ENCODE measurements at regions not wholly inside any gene's neighbourhood (a gene's known extent, or its start where the extent isn't known, plus 50 kb on each side); places are given as distances from the start of the nearest gene placed in this dataset.

GRCh38 chr5:174319551-174319950, 274.0 kb downstream of the NSG2 start:
- in situ Hi-C loops (cut with HindIII; ENCODE audit: low sequenced_read_pairs) = no loop called here
- DNase-seq (ENCODE audit: low spot score) = no peak

- in situ Hi-C loops (cut with HindIII; ENCODE audit: low sequenced_read_pairs) = no loop called here
Measured at GRCh38 chr5:174320051-174320450, 274.5 kb downstream of the NSG2 start.

GRCh38 chr5:174323878-174324281, 278.4 kb downstream of the NSG2 start:
- in situ Hi-C loops (cut with HindIII; ENCODE audit: low sequenced_read_pairs) = no loop called here
- peak; percentile 94 for DNase-seq (ENCODE audit: low spot score)

More at GRCh38 chr5:174320051-174320450, 274.5 kb downstream of the NSG2 start:
- DNase-seq (ENCODE audit: low spot score) = no peak

- DNase-seq (ENCODE audit: low spot score) = peak; percentile 62
- in situ Hi-C loops (cut with HindIII; ENCODE audit: low sequenced_read_pairs) = no loop called here
Measured at GRCh38 chr5:174324680-174325079, 279.2 kb downstream of the NSG2 start.

GRCh38 chr5:174325431-174325830, 279.9 kb downstream of the NSG2 start:
- DNase-seq (ENCODE audit: low spot score) = no peak
- in situ Hi-C loops (cut with HindIII; ENCODE audit: low sequenced_read_pairs) = no loop called here

- in situ Hi-C loops (cut with HindIII; ENCODE audit: low sequenced_read_pairs) = no loop called here
- no peak for DNase-seq (ENCODE audit: low spot score)
Measured at GRCh38 chr5:174325961-174326360, 280.5 kb downstream of the NSG2 start.

- no peak for DNase-seq (ENCODE audit: low spot score)
Measured at GRCh38 chr5:174326372-174326771, 280.9 kb downstream of the NSG2 start.

GRCh38 chr5:174327317-174327864, 281.9 kb downstream of the NSG2 start:
- peak; percentile 49 for DNase-seq (ENCODE audit: low spot score)
- in situ Hi-C loops (cut with HindIII; ENCODE audit: low sequenced_read_pairs) = no loop called here

More at GRCh38 chr5:174326372-174326771, 280.9 kb downstream of the NSG2 start:
- in situ Hi-C loops (cut with HindIII; ENCODE audit: low sequenced_read_pairs) = no loop called here

- no peak for DNase-seq (ENCODE audit: low spot score)
- in situ Hi-C loops (cut with HindIII; ENCODE audit: low sequenced_read_pairs) = no loop called here
Measured at GRCh38 chr5:174327896-174328295, 282.4 kb downstream of the NSG2 start.

GRCh38 chr5:174328631-174329299, 283.3 kb downstream of the NSG2 start:
- DNase-seq (ENCODE audit: low spot score) = peak; percentile 19
- in situ Hi-C loops (cut with HindIII; ENCODE audit: low sequenced_read_pairs) = no loop called here

GRCh38 chr5:174329738-174330137, 284.2 kb downstream of the NSG2 start:
- DNase-seq (ENCODE audit: low spot score) = no peak
- in situ Hi-C loops (cut with HindIII; ENCODE audit: low sequenced_read_pairs) = no loop called here

GRCh38 chr5:174335682-174336364, 290.3 kb downstream of the NSG2 start:
- DNase-seq (ENCODE audit: low spot score) = no peak
- in situ Hi-C loops (cut with HindIII; ENCODE audit: low sequenced_read_pairs) = no loop called here

GRCh38 chr5:174336479-174336878, 291.0 kb downstream of the NSG2 start:
- in situ Hi-C loops (cut with HindIII; ENCODE audit: low sequenced_read_pairs) = no loop called here

GRCh38 chr5:174337276-174338184, 292.0 kb downstream of the NSG2 start:
- peak; percentile 31 for DNase-seq (ENCODE audit: low spot score)

More at GRCh38 chr5:174336479-174336878, 291.0 kb downstream of the NSG2 start:
- DNase-seq (ENCODE audit: low spot score) = no peak

GRCh38 chr5:174338185-174339010, 292.9 kb downstream of the NSG2 start:
- DNase-seq (ENCODE audit: low spot score) = peak; percentile 26
- in situ Hi-C loops (cut with HindIII; ENCODE audit: low sequenced_read_pairs) = no loop called here

More at GRCh38 chr5:174337276-174338184, 292.0 kb downstream of the NSG2 start:
- in situ Hi-C loops (cut with HindIII; ENCODE audit: low sequenced_read_pairs) = no loop called here

GRCh38 chr5:174339130-174339529, 293.6 kb downstream of the NSG2 start:
- DNase-seq (ENCODE audit: low spot score) = no peak
- in situ Hi-C loops (cut with HindIII; ENCODE audit: low sequenced_read_pairs) = no loop called here

- no peak for DNase-seq (ENCODE audit: low spot score)
- in situ Hi-C loops (cut with HindIII; ENCODE audit: low sequenced_read_pairs) = no loop called here
Measured at GRCh38 chr5:174340226-174340625, 294.7 kb downstream of the NSG2 start.

GRCh38 chr5:174342696-174343095, 297.2 kb downstream of the NSG2 start:
- in situ Hi-C loops (cut with HindIII; ENCODE audit: low sequenced_read_pairs) = no loop called here
- no peak for DNase-seq (ENCODE audit: low spot score)

GRCh38 chr5:174343826-174344225, 298.3 kb downstream of the NSG2 start:
- no peak for DNase-seq (ENCODE audit: low spot score)
- in situ Hi-C loops (cut with HindIII; ENCODE audit: low sequenced_read_pairs) = no loop called here

Measured in G401 (cell line).